Gastrocnemius medialis (tissue), 4 donors: ENCODE measurements at regions not wholly inside any gene's neighbourhood (a gene's known extent, or its start where the extent isn't known, plus 50 kb on each side); places are given as distances from the start of the nearest gene placed in this dataset.

Experiments
- POLR2A ChIP-seq, 2 donors: fragments of 450-650 bp; IDR thresholded peaks; one replicate each; pipeline ENCODE4 v1.6.1; 2017; ENCODE audit warnings: antibody characterized with exemption in 2 of 2, mild to moderate bottlenecking in 2 of 2, moderate library complexity in 2 of 2
- TF ChIP-seq, protein P1 (sequence below), 5 experiments: fragments of 450-650 bp in 3 of 5; fragments of 200-600 bp in 2 of 5; sonication (generic) in 2 of 5; IDR thresholded peaks in 4 of 5; conservative IDR thresholded peaks in 1 of 5; 1 replicate in 4 of 5; 2 replicates in 1 of 5; pipeline ENCODE4 v1.5.1; 2016 to 2019; ENCODE audit warnings: antibody characterized with exemption in 5 of 5, mild to moderate bottlenecking in 3 of 5, moderate library complexity in 3 of 5

DNA sequence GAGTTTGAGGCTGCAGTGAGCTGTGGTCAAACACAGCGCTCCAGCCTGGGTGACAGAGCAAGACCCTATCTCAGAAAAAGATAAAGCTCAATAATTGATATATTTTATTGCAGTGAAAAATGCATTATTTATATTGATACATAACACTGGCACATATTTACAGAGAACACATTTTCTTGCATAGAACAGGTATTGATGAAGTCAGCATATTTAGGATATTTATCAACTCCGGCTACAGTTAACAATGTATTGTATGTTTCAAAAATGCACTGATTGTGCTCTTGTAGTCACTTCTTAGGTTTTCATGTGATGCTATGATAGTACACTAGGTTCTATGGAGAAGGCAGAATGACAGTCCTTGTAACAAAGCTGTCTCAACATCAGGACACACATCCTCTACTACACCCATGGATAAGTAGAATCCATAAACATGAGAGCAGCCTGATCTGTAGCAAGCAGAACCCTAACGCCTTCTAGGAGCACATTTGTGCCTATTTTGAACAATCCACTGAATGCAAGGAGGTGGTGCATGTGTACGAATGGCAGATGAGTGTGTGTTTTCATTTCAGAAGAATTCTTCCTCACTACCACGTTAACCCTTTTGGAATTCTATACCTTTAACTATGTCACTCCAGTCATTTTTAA lies 586.1 kb upstream of the CELF2 start:
- TF ChIP-seq POLR2A (IDR thresholded peaks at IDR 0.05) = no peak
- TF ChIP-seq, protein P1, sequence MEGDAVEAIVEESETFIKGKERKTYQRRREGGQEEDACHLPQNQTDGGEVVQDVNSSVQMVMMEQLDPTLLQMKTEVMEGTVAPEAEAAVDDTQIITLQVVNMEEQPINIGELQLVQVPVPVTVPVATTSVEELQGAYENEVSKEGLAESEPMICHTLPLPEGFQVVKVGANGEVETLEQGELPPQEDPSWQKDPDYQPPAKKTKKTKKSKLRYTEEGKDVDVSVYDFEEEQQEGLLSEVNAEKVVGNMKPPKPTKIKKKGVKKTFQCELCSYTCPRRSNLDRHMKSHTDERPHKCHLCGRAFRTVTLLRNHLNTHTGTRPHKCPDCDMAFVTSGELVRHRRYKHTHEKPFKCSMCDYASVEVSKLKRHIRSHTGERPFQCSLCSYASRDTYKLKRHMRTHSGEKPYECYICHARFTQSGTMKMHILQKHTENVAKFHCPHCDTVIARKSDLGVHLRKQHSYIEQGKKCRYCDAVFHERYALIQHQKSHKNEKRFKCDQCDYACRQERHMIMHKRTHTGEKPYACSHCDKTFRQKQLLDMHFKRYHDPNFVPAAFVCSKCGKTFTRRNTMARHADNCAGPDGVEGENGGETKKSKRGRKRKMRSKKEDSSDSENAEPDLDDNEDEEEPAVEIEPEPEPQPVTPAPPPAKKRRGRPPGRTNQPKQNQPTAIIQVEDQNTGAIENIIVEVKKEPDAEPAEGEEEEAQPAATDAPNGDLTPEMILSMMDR (IDR thresholded peaks at IDR 0.05 in 4 of 5, conservative IDR thresholded peaks at IDR 0.05 in 1 of 5) = no peak
